Endothelial cell (in vitro differentiated cells): ENCODE measurements at regions not wholly inside any gene's neighbourhood (a gene's known extent, or its start where the extent isn't known, plus 50 kb on each side); places are given as distances from the start of the nearest gene placed in this dataset.

ENCODE experiments used
- DNase-seq: peaks from one replicate; pipeline ENCODE4 v3.0.0; 2021; ENCODE audit warnings: low spot score
- H3K27ac Mint-ChIP-seq: one replicate; pipeline ENCODE4 v1.8.0; 2021; ENCODE audit warnings: mixed read lengths, inconsistent platforms; ENCODE audit not compliant: unreplicated experiment
- H3K27me3 Mint-ChIP-seq: one replicate; pipeline ENCODE4 v1.8.0; 2021; ENCODE audit warnings: mild to moderate bottlenecking, moderate library complexity, mixed read lengths, inconsistent platforms; ENCODE audit not compliant: unreplicated experiment
- H3K36me3 Mint-ChIP-seq: one replicate; pipeline ENCODE4 v1.8.0; 2021; ENCODE audit warnings: mild to moderate bottlenecking, low read depth, mixed read lengths, inconsistent platforms; ENCODE audit not compliant: unreplicated experiment
- H3K4me1 Mint-ChIP-seq: one replicate; pipeline ENCODE4 v1.8.0; 2021; ENCODE audit warnings: mild to moderate bottlenecking, mixed read lengths, inconsistent platforms; ENCODE audit not compliant: unreplicated experiment
- H3K4me3 Mint-ChIP-seq: one replicate; pipeline ENCODE4 v1.8.0; 2021; ENCODE audit warnings: mild to moderate bottlenecking, mixed read lengths, inconsistent platforms; ENCODE audit not compliant: unreplicated experiment
- H3K9me3 Mint-ChIP-seq: one replicate; pipeline ENCODE4 v1.8.0; 2021; ENCODE audit warnings: mixed read lengths, inconsistent platforms; ENCODE audit not compliant: unreplicated experiment
- TF ChIP-seq, protein P1 (sequence below): fragments of 200-600 bp; sonication (generic); IDR thresholded peaks from one replicate; pipeline ENCODE4 v1.5.0; 2021; ENCODE audit warnings: antibody characterized with exemption; ENCODE audit not compliant: unreplicated experiment

DNA sequence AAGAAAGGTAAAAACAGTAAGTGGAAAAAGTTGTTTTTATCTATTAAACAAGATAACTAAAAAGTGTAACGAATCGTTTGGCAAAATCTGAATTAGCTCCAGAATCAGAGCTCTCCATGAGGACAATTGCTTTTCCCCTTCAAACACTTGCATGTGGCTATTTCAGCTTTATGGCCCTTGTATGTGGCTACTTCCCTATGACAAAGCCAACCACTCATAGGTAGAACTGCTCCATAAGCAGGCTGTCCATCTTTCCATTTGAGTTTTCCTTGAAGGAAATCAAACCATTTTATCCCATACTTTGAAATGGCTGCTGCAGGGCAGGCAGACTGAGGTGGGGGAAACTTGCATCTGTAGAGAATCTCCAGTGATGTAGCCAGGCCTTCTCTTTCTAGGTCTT is 445.5 kb upstream of the ID2 start:
- TF ChIP-seq, protein P1, sequence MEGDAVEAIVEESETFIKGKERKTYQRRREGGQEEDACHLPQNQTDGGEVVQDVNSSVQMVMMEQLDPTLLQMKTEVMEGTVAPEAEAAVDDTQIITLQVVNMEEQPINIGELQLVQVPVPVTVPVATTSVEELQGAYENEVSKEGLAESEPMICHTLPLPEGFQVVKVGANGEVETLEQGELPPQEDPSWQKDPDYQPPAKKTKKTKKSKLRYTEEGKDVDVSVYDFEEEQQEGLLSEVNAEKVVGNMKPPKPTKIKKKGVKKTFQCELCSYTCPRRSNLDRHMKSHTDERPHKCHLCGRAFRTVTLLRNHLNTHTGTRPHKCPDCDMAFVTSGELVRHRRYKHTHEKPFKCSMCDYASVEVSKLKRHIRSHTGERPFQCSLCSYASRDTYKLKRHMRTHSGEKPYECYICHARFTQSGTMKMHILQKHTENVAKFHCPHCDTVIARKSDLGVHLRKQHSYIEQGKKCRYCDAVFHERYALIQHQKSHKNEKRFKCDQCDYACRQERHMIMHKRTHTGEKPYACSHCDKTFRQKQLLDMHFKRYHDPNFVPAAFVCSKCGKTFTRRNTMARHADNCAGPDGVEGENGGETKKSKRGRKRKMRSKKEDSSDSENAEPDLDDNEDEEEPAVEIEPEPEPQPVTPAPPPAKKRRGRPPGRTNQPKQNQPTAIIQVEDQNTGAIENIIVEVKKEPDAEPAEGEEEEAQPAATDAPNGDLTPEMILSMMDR, result no peak
- peaks cover 10% of the 10 kb centered on the region for H3K4me1 Mint-ChIP-seq
- H3K4me3 Mint-ChIP-seq, result no peak overlapping the region
- H3K27ac Mint-ChIP-seq, result no peak overlapping the region
- no peak for DNase-seq
- H3K36me3 Mint-ChIP-seq, result no peaks in the 10 kb centered on the region
- H3K9me3 Mint-ChIP-seq, result no peaks in the 10 kb centered on the region
- no peaks in the 10 kb centered on the region for H3K27me3 Mint-ChIP-seq

DNA sequence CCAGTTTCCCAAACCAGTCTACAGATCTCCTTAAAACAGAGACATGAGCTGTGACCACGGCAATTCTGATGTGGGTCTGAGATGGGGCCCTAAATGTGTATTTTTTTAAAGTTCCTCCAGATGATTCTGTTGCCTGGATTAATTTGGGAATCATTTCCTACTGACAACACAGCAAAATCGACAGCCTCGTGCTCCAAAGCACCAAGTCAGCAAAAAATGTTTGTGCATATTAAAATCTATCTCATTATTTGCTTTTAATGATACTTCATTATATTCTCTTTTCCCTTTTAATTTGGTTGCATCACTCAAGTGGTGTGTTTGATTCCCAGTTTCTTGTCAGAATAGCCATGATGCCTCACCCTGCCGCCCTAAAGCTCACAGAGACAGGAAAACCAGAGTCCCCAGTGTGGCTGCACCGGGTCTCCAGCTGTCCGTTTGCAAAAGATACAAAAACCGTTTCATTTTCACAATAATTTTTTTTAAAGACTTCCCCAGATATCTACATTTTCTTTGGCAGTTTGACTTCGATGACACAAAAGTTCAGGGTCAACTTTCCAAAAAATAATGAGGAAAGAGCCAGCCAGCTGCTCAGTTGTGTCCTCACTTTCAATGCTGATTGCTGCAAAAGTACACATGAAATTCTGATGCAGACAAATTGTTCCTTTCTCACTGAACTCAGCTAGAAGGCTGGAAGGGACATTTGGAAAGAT is 443.2 kb upstream of the ID2 start:
- Mint-ChIP-seq H3K4me3 (no peak overlapping the region), H3K27me3 (no peaks in the 10 kb centered on the region), H3K36me3 (peaks cover 4% of the 10 kb centered on the region), H3K27ac (no peak overlapping the region), H3K9me3 (no peaks in the 10 kb centered on the region), H3K4me1 (peaks cover 10% of the 10 kb centered on the region)
- TF ChIP-seq, protein P1, result no peak
- DNase-seq, result no peak

DNA sequence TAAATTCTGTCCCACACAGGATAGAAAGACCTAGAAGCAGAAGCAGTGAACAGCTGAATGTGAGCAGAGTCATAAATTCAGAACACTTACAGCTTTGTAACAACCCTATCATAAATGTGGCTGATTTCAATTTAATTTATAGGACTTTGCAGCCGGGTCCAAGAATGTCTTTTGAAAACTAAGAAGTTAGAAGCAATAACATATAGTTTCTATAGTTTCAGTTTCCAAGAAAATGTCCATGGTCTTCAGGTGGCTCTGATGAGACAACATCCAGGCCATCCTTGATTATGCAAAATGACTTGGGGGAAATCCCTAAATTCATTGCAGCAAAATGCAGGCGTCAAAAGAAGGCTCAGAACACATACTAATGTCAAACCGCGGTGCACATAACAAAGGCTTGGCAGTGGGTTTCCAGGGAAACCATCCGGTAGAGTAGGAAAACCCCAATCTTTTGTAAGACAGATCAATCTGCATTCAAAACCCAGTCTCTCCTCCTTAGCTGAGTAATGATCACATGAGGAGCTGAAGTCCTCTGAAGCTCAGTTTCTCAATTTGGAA is 442.2 kb upstream of the ID2 start:
- Mint-ChIP-seq H3K27ac (no peak overlapping the region), H3K27me3 (no peaks in the 10 kb centered on the region)
- DNase-seq, result no peak

DNA sequence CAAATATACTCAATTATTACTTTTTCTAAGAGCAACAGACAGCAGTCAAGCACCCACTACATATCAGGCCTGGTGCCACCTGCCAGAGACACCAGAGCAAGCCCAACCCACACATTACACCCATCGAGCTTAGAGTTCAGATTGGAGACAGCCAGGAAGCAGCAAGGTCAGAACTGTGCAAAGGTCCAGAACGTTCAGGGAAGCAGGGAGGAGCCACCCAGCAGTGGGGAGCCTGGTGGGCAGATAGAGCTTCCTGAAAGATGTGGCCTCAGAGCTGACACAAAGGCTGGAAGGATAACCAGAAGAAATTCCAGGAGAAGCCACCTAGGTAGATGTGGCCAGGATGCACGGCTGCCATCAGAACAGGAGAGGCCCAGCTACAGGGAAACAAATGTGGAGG is 440.5 kb upstream of the ID2 start:
- Mint-ChIP-seq H3K27me3 (no peaks in the 10 kb centered on the region), H3K4me1 (no peaks in the 10 kb centered on the region), H3K4me3 (no peak overlapping the region), H3K27ac (no peak overlapping the region), H3K9me3 (no peaks in the 10 kb centered on the region), H3K36me3 (peaks cover 4% of the 10 kb centered on the region)
- TF ChIP-seq, protein P1, result no peak
- no peak for DNase-seq

More for the DNA sequence above, 442.2 kb upstream of the ID2 start:
- H3K9me3 Mint-ChIP-seq, result no peaks in the 10 kb centered on the region
- TF ChIP-seq, protein P1, result no peak
- peaks cover 6% of the 10 kb centered on the region for H3K4me1 Mint-ChIP-seq
- peaks cover 4% of the 10 kb centered on the region for H3K36me3 Mint-ChIP-seq
- no peak overlapping the region for H3K4me3 Mint-ChIP-seq

DNA sequence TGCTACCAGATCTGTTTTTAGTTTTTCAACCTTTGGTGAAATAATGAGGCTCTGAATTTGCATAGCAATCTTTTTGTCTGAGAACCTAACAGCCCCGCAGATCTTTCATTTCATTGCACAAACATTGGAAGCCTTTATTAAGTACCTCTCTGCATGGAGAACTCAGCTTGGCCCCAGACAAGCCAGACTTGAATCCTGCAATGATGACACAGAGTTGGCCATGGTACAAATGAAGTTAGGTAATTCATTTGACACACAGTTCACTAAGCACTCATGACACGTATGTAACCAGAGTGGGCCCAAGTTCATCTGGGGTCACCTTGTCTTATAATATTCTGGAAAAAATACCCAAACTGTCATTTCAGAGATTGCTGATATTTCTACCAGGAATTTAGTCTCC is 439.1 kb upstream of the ID2 start:
- TF ChIP-seq, protein P1, result no peak
- DNase-seq, result no peak
- Mint-ChIP-seq H3K4me1 (no peaks in the 10 kb centered on the region), H3K9me3 (no peaks in the 10 kb centered on the region), H3K27me3 (no peaks in the 10 kb centered on the region), H3K4me3 (no peak overlapping the region), H3K27ac (no peak overlapping the region), H3K36me3 (peaks cover 4% of the 10 kb centered on the region)
